ENCODE measurements at regions not wholly inside any gene's neighbourhood (a gene's known extent, or its start where the extent isn't known, plus 50 kb on each side); places are given as distances from the start of the nearest gene placed in this dataset.

DNA sequence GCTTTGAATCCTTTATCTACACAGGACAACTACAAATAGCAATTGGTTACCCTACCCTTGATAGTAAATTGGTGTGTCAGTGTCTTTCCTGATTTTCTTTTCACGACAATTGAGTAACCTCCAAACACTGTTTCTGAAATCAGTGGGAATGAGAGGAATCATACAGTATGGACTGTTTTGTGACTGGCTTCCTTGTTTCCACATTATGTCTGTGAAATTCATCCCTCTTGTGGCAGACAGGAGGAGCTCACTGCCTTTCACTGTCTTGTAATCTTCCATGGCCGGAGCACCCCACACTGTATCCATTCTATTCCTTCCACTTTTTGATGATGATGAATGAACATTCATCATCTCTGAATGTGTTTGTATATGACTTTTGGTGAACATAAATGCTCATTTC lies 164.0 kb upstream of the PZP start:
- TF ChIP-seq, protein P1, sequence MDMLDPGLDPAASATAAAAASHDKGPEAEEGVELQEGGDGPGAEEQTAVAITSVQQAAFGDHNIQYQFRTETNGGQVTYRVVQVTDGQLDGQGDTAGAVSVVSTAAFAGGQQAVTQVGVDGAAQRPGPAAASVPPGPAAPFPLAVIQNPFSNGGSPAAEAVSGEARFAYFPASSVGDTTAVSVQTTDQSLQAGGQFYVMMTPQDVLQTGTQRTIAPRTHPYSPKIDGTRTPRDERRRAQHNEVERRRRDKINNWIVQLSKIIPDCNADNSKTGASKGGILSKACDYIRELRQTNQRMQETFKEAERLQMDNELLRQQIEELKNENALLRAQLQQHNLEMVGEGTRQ (IDR thresholded peaks at IDR 0.05): no peak
- TF ChIP-seq, protein P2, sequence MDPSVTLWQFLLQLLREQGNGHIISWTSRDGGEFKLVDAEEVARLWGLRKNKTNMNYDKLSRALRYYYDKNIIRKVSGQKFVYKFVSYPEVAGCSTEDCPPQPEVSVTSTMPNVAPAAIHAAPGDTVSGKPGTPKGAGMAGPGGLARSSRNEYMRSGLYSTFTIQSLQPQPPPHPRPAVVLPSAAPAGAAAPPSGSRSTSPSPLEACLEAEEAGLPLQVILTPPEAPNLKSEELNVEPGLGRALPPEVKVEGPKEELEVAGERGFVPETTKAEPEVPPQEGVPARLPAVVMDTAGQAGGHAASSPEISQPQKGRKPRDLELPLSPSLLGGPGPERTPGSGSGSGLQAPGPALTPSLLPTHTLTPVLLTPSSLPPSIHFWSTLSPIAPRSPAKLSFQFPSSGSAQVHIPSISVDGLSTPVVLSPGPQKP (IDR thresholded peaks at IDR 0.05; ENCODE audit: low read depth, low read length): no peak
- no peak for TF ChIP-seq CHD2 (IDR thresholded peaks at IDR 0.05; ENCODE audit: low read length, partially characterized antibody)
- TF ChIP-seq POLR2A (IDR thresholded peaks at IDR 0.05; ENCODE audit: low read length): no peak
- 0 out of 5 replicates have a peak, but pooled peaks of 1 of the 2 experiments have one; percentile 9 for TF ChIP-seq RAD21 (conservative IDR thresholded peaks at IDR 0.05 in 1 of 2, IDR thresholded peaks at IDR 0.05 in 1 of 2)
- TF ChIP-seq BHLHE40 (IDR thresholded peaks at IDR 0.05; ENCODE audit: low read depth, low read length): no peak
- TF ChIP-seq RNF2 (IDR thresholded peaks at IDR 0.05; ENCODE audit: borderline replicate concordance, low read depth): no peak
- no peak for TF ChIP-seq JUN (IDR thresholded peaks at IDR 0.05)
- TF ChIP-seq, protein P3, sequence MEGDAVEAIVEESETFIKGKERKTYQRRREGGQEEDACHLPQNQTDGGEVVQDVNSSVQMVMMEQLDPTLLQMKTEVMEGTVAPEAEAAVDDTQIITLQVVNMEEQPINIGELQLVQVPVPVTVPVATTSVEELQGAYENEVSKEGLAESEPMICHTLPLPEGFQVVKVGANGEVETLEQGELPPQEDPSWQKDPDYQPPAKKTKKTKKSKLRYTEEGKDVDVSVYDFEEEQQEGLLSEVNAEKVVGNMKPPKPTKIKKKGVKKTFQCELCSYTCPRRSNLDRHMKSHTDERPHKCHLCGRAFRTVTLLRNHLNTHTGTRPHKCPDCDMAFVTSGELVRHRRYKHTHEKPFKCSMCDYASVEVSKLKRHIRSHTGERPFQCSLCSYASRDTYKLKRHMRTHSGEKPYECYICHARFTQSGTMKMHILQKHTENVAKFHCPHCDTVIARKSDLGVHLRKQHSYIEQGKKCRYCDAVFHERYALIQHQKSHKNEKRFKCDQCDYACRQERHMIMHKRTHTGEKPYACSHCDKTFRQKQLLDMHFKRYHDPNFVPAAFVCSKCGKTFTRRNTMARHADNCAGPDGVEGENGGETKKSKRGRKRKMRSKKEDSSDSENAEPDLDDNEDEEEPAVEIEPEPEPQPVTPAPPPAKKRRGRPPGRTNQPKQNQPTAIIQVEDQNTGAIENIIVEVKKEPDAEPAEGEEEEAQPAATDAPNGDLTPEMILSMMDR (IDR thresholded peaks at IDR 0.05): no peak
- no peak for TF ChIP-seq CBX8 (IDR thresholded peaks at IDR 0.05)
- TF ChIP-seq, protein P4, sequence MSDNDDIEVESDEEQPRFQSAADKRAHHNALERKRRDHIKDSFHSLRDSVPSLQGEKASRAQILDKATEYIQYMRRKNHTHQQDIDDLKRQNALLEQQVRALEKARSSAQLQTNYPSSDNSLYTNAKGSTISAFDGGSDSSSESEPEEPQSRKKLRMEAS (IDR thresholded peaks at IDR 0.05): no peak

Data from A549 (cell line).